GM12874 (cell line): ENCODE measurements at regions not wholly inside any gene's neighbourhood (a gene's known extent, or its start where the extent isn't known, plus 50 kb on each side); places are given as distances from the start of the nearest gene placed in this dataset.

Experiments
- TF ChIP-seq, protein P1 (sequence below): IDR thresholded peaks from 2 replicates; pipeline ENCODE4 v1.5.1; 2011; ENCODE audit warnings: low read depth, mild to moderate bottlenecking, control low read depth, low read length, moderate library complexity; ENCODE audit not compliant: insufficient read depth

GRCh38 chr11:24390762-24391161 is 106.1 kb upstream of the LUZP2 start:
- TF ChIP-seq, protein P1, sequence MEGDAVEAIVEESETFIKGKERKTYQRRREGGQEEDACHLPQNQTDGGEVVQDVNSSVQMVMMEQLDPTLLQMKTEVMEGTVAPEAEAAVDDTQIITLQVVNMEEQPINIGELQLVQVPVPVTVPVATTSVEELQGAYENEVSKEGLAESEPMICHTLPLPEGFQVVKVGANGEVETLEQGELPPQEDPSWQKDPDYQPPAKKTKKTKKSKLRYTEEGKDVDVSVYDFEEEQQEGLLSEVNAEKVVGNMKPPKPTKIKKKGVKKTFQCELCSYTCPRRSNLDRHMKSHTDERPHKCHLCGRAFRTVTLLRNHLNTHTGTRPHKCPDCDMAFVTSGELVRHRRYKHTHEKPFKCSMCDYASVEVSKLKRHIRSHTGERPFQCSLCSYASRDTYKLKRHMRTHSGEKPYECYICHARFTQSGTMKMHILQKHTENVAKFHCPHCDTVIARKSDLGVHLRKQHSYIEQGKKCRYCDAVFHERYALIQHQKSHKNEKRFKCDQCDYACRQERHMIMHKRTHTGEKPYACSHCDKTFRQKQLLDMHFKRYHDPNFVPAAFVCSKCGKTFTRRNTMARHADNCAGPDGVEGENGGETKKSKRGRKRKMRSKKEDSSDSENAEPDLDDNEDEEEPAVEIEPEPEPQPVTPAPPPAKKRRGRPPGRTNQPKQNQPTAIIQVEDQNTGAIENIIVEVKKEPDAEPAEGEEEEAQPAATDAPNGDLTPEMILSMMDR, result no peak

DNA sequence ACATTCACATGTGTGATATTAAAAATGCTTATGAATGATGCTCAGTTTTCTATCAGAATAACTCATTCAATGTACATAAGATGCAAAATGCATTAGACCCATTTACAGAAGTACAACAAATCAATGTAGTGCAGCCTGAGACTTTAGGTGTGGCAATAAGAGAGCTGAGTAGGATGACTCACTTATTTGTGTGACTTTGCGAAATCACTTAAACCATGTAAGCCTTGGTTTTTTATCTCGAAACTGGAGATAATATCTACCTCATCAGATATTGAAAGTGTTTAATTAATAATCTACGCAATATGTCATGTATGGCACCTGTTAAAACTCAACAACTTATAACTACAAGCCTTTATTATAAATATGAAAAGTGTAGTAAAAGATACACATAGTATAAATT is 105.7 kb upstream of the LUZP2 start:
- TF ChIP-seq, protein P1, result no peak

DNA sequence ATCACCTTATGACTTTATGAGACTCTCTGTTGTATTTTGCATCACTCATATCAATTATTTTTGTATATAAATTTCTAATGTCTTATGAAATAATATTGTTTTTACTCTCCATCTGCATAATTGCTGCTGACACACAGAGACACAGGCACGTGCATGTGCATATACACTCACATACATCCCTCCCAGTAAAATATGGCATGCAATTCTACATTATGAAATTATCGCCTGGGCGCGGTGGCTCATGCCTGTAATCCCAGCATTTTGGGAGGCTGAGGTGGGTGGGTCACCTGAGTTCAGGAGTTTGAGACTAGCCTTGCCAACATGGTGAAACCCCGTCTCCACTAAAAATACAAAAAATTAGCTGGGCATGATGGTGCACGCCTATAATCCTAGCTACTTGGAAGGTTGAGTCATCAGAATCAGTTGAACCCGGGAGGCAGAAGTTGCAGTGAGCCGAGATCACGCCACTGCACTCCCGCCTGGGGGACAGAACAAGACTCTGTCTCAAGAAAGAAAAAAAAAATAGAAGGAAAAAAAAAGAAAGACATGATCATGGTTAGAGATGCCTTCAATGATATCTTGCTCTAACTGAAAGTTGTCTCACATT is 96.7 kb upstream of the LUZP2 start:
- TF ChIP-seq, protein P1, result no peak

GRCh38 chr11:24406389-24406788 is 90.5 kb upstream of the LUZP2 start:
- TF ChIP-seq, protein P1, result no peak

DNA sequence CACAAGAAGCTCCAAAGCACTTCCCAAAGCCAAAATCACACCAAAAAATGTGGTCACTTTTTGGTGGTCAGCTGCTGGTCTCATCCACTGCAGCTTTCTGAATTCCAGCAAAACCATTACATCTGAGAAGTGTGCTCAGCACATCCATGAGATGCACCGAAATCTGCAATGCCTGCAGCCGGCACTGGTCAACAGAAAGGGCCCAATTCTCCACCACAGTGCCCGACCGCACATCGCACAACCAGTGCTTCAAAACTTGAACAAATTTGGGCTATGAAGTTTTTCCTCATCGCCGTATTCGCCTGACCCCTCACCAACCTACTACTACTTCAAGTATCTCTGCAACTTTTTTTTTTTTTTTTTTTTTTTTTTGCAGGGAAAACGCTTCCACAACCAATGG is 89.9 kb upstream of the LUZP2 start:
- TF ChIP-seq, protein P1, result no peak

DNA sequence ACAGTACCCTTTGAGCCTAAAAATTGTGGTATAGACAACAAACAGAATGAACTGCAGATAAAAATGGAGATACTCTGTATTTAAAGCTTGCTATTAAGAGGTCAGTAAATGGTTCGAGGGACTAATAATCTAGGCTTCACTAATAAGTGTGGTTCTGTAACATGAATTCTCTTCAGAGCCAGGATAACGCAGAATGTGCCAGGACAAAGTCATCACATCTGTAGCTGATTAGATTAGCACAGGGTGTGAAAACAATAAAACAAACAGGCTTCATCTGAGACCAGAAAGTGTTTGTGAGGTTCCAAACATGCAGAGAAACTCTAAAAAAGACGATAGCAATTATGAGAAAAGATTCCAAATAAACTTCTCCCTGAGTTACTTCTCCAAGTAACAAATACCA is 89.1 kb upstream of the LUZP2 start:
- TF ChIP-seq, protein P1, result no peak

GRCh38 chr11:24408202-24408601 is 88.7 kb upstream of the LUZP2 start:
- TF ChIP-seq, protein P1, result no peak
